Fibroblast of skin of left quadriceps (primary cell): ENCODE measurements at regions not wholly inside any gene's neighbourhood (a gene's known extent, or its start where the extent isn't known, plus 50 kb on each side); places are given as distances from the start of the nearest gene placed in this dataset.
"Not testable (repeated sequence)": the region's sequence is repeated elsewhere in the genome, so short reads cannot be mapped to it uniquely, and the experiment has no call there.

Experiments
- DNase-seq, 2 experiments: peaks; one replicate each; pipeline ENCODE4 v3.0.0-alpha.2; 2013; ENCODE audit warnings: low read depth in 2 of 2

DNA sequence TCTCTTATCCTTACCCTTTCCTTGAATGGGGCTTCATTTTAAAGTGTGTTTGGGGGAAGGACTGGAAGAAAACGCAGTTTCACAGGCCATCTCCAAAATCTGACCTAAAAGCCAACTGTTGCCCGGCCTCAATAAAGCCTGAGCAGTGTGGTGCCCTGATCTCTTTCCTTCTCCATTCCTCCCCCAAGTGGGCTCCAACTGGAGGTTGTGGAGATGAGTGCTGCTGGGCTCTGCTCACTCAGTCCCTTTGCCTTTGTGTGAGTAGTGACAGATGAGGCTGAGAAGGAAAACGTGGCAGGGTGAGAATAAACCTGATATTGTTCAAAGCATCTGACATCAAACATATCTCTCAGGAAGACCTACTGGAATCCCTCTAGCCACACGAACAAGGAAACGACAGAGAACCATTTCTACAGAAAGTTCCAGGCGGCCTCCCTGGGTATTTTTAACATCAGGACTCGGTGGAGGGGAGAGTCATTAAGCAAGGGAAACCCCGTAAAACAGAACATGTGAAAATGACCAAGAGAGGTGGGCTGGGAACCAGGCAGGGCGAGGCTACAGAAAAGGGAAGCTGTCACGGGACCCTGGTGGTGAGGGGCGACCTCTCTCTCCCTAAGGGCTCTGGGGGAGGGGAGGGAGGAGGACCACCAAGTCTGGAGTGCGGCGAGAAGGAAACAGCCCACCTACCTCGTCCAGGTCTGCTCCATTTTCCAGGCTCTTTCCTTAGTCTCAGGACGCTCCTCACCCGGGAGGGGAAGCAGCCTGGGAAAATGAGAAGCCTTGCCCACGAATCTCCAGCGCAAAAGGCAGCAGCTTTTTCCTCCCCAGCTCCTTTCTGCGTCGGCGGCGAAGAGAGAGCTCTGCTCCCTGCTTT lies 59.1 kb upstream of the NBPF26 start:
- not testable (repeated sequence) for DNase-seq

DNA sequence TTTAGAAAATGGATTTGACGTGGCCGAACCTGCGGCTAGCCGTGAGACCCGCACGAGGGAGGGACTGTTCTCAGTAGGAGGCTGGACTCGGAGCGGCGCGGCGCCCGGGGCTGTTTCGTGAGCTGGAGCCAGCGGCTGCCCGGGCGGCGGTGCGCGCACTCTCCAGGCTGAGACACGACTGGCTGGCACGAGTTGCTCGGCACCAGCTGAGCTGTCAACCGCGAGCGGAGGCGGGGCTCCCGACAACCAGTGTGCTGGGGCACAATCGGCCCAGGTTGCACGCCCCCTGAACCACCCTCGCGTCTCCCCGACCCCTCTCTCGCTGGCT lies 58.5 kb upstream of the NBPF26 start:
- not testable (repeated sequence) for DNase-seq

DNA sequence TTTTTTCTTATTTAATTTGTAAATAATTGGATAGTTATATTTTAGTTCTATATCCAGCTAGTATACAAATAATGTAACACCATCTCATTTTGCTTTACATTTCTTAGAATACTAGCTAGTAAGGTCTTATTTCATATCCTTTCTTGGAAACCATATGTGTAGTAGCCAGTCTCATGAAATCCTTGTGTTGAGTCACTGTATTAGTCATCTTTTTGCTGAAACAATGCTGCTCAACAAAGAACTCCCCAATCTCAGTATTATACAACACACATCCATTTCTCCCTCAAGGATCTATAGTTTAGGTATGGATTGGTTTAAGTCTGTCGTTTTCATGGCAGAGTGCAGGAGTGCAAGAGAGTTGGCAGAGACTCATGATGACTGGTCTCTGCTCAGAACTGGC lies 55.6 kb upstream of the NBPF26 start:
- DNase-seq, result not testable (repeated sequence)
